Activated T-cell treated with anti-CD3 and anti-CD28 coated beads, Interleukin-2, amount 50 U/mL, for 72 hours (primary cell): ENCODE measurements at regions not wholly inside any gene's neighbourhood (a gene's known extent, or its start where the extent isn't known, plus 50 kb on each side); places are given as distances from the start of the nearest gene placed in this dataset.

ENCODE experiments used
- ATAC-seq, 2 donors: fragments of 150-1000 bp; cut with Tn5 transposase; replicated peaks in 1 of 2; 2 replicates each; pipeline ENCODE4 v1.10.0; 2021; ENCODE audit warnings: moderate library complexity in 2 of 2, mild to moderate bottlenecking in 1 of 2
- DNase-seq, 2 donors: peaks; one replicate each; pipeline ENCODE4 v3.0.0; 2021 to 2022; ENCODE audit warnings: mixed read lengths in 1 of 2
- H3K27ac Mint-ChIP-seq: one replicate; pipeline ENCODE4 v1.8.0; 2022; ENCODE audit warnings: mild to moderate bottlenecking, moderate library complexity, mixed read lengths
- H3K27me3 Mint-ChIP-seq: one replicate; pipeline ENCODE4 v1.8.0; 2022; ENCODE audit warnings: low read depth, mixed read lengths
- H3K36me3 Mint-ChIP-seq, 2 donors: one replicate each; pipeline ENCODE4 v1.8.0; 2022; ENCODE audit warnings: mixed read lengths in 2 of 2, mild to moderate bottlenecking in 1 of 2; ENCODE audit not compliant: insufficient read depth in 2 of 2
- H3K4me1 Mint-ChIP-seq: one replicate; pipeline ENCODE4 v1.8.0; 2022; ENCODE audit warnings: low read depth, mixed read lengths
- H3K4me3 Mint-ChIP-seq, 2 donors: one replicate each; pipeline ENCODE4 v1.8.0; 2022; ENCODE audit warnings: mild to moderate bottlenecking in 2 of 2, mixed read lengths in 2 of 2, moderate library complexity in 2 of 2
- H3K9me3 Mint-ChIP-seq, 2 donors: one replicate each; pipeline ENCODE4 v1.8.0; 2022; ENCODE audit warnings: mixed read lengths in 2 of 2

DNA sequence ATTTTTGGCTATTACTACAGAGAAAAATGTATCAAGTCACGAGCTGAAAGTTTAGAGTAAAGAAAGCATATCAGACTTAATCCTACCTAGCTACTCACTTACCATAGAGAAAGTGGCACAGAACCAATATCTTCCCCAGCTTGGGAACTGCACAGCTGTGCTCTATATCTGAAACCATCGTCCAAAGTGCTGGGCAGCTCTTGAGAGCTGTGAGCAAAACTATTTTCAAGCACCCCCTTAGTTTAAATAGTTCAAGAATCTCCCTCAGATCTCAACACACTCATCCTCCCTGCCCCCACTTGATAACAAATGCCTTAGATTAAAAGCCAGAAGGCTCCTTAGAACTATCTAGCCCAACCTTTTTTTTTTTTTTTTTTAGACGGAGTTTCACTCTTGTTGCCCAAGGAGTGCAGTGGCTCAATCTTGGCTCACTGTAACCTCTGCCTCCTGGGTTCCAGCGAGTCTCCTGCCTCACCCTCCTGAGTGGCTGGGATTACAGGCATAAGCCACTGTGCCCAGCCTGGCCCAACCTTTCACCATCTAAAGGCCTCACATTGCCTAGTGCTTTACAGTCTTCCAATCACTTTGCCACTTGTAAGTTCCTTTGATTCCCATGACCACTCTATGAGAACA, 94.2 kb upstream of the APC start:
- Mint-ChIP-seq H3K4me1 (no peaks in the 10 kb centered on the region), H3K4me3 (no peak overlapping the region), H3K27ac (no peak overlapping the region), H3K36me3 (no peaks in the 10 kb centered on the region), H3K9me3 (no peaks in the 10 kb centered on the region), H3K27me3 (no peaks in the 10 kb centered on the region)
- ATAC-seq (no peak), DNase-seq (no peak)

DNA sequence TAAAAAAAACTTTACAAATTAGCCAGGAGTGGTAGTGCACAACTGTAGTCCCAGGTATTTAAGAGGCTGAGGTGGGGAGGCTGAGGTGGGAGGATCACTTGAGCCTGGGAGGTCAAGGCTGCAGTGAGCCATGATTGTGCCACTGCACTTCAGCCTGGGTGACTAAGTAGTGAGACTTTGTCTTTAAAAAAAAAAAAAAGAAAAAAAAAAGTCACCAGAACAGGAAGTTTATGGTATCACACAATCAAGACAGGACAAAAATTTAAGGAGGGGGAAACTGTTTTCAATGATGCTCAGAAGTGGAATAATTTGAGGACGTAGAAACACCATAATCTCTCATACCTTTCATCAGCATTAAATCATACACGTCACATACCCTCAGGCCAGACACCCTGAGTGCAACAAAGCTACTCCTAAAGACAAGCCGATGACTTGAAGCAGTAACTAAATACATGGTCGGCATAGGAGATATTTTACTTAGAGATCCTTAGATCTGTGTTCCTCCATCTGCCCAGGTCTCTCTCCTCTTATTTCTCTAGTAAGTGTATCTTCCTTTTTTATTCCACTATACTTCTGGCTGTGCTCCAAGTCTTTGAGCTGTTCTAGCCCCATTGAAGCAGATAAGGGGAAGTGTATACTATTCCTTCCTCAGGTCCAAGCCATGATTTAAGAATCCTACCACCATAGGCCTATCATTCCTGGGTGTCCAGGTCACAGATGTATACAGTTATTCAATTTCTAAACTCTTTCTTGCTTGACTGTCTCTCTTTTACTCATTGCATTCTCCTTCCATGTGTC, 91.3 kb upstream of the APC start:
- Mint-ChIP-seq H3K9me3 (no peaks in the 10 kb centered on the region), H3K4me1 (no peaks in the 10 kb centered on the region), H3K27ac (no peak overlapping the region), H3K27me3 (peaks cover 7% of the 10 kb centered on the region), H3K36me3 (no peaks in the 10 kb centered on the region), H3K4me3 (no peak overlapping the region)
- DNase-seq (no peak), ATAC-seq (no peak)

DNA sequence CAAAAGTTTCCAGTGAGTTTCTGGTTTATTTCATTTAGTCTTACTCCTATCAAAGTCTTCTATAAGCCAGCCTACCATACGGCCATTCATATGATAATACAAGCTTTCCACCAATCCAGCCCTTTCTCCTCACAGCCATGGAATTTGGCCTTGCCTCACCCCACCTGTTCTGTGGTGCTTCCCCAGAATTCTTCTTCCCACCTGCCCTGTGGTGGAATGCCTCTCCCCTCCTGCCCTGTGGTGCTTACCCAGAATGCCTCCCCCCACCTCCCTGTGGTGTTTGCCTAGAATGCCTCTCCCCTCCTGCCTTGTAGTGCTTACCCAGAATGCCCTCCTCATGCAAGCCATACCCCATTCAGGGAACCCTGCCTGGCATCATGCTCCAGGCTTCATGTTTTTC, 90.3 kb upstream of the APC start:
- Mint-ChIP-seq H3K4me1 (no peaks in the 10 kb centered on the region), H3K4me3 (no peak overlapping the region), H3K9me3 (no peaks in the 10 kb centered on the region), H3K36me3 (no peaks in the 10 kb centered on the region), H3K27ac (no peak overlapping the region), H3K27me3 (peaks cover 7% of the 10 kb centered on the region)
- ATAC-seq (no peak), DNase-seq (no peak)

DNA sequence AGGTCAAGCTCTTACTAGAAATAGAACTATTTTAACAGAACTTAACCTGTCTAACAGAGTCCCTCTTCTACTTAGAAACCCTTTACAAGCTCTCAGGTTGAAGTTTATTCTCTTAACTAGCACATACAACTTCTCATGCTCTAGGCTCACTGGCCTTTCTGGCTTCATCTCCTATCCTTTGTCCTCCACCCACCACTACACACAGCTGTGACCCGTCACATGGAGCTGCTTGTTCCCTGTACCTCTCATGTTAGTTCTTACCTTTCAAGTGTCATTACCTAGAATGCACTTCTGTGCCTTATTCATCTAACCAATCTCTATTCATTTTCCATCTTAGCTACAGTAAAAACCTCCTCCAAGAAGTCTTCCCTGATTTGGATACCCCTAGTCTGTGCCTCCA, 89.4 kb upstream of the APC start:
- Mint-ChIP-seq H3K4me1 (no peaks in the 10 kb centered on the region), H3K36me3 (no peaks in the 10 kb centered on the region), H3K4me3 (no peak overlapping the region), H3K27me3 (peaks cover 7% of the 10 kb centered on the region), H3K27ac (no peak overlapping the region), H3K9me3 (no peaks in the 10 kb centered on the region)
- DNase-seq (no peak), ATAC-seq (no peak)

DNA sequence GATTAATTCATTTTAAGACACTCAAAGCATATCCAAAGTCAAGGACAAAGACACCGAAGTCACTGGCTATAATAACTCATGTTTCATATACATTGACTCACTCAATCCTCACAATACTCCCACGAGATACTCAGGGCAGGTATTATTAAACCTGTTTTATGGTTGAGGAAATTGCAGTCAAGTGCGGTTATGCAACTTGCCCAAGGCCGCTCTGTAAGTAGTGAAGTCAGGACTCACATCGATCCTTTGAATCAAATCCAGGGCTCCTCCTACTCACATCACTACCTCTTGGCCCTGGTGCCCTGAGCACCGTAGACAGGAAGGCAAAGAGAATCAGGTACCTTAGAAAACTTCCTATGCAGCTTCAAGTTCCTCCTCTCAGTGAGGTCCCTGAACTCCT, 87.8 kb upstream of the APC start:
- ATAC-seq: no peak
- Mint-ChIP-seq H3K27me3 (peaks cover 7% of the 10 kb centered on the region), H3K9me3 (no peaks in the 10 kb centered on the region), H3K4me1 (no peaks in the 10 kb centered on the region), H3K27ac (no peak overlapping the region), H3K4me3 (no peak overlapping the region), H3K36me3 (no peaks in the 10 kb centered on the region)
- no peak for DNase-seq

DNA sequence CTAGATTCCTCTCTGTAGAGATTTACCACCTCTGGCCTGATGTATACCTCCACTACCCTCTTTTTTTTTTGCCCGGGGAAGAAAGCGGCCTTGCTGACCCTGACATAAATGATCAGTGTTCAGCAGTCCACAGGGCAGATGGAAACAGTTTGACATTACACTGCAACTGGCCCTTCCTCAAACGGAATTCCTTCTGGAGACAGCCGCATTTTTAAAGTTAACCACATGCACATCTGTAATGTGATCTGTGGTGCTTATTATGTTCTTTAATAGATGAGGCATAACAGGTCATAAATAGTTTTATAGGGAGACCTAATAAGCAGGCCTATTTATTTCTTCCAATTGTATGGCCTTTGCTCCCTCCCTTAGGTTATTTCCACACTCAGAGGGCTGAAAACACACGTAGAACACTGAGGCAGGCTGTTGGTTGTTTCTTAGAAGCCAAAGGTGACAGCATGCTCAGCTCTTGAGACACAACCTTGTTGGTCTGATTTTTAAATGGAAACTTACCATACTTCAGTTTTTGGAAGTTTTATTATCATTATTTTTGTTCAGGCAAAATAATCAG, 84.0 kb upstream of the APC start:
- no peaks in the 10 kb centered on the region for H3K36me3 Mint-ChIP-seq
- H3K27ac Mint-ChIP-seq: no peak overlapping the region
- H3K9me3 Mint-ChIP-seq: no peaks in the 10 kb centered on the region
- DNase-seq (no peak), ATAC-seq (no peak)
- peaks cover 7% of the 10 kb centered on the region for H3K27me3 Mint-ChIP-seq
- no peaks in the 10 kb centered on the region for H3K4me1 Mint-ChIP-seq
- H3K4me3 Mint-ChIP-seq: no peak overlapping the region

DNA sequence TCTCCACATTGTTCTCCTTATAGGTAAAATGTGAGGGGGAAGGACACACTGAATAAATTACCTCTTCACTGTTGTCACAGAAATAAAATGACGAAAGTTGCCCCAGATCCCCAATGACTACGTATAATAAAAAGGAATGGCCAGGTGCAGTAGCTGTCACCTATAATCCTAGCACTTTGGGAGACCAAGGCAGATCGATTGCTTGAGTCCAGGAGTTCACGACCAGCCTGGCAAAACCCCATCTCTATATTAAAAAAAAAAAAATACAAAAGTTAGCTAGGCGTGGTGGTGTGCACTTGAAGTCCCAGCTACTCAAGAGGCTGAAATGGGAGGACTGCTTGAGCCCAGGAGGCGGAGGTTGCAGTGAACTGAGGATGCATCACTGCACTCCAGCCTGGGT, 82.2 kb upstream of the APC start:
- Mint-ChIP-seq H3K4me1 (no peaks in the 10 kb centered on the region), H3K27me3 (peaks cover under 1% of the 10 kb centered on the region), H3K36me3 (no peaks in the 10 kb centered on the region), H3K9me3 (peaks cover 2 to 7% of the 10 kb centered on the region in 2 donors), H3K27ac (no peak overlapping the region), H3K4me3 (no peak overlapping the region)
- ATAC-seq: no peak
- no peak for DNase-seq

DNA sequence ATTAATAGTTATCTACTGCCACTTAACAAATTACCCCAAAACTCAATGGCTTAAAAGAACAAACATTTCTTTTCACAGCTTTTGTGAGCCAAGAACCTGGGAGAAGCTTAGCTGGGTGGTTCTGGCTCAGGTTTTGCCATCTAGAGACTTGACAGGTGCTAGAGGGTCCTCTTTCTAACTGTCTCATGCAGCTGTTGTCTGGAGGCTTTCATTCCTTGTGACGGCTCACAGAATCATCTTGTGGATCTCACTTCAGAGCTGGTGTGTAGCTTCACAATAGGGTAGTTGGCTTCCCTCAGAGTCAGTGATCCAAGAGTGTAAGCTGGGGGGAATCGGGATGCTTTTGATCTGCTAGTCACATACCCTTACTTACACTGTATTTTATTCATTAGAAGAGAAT, 81.2 kb upstream of the APC start:
- no peak for DNase-seq
- Mint-ChIP-seq H3K9me3 (peaks cover 5 to 9% of the 10 kb centered on the region in 2 donors), H3K27ac (no peak overlapping the region), H3K27me3 (no peaks in the 10 kb centered on the region), H3K36me3 (no peaks in the 10 kb centered on the region), H3K4me1 (no peaks in the 10 kb centered on the region), H3K4me3 (no peak overlapping the region)
- no peak for ATAC-seq

DNA sequence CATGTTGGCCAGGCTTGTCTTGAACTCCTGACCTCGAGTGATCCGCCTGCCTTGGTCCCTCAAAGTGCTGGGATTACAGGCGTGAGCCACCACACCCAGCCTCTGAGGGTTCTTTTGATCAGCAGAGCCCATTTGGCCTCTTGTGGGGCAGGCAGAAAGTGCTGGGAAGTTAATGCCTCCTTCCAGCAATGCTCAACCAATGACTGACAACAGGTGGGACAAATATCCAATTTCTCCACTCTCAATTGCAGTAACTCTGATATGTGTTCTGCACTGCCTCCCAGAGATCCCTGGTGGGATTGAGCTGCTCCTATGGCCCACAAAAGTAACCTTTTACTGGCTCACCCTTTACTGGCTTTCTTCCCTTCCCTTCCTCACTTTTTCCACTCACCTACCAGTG, 79.9 kb upstream of the APC start:
- no peak overlapping the region for H3K4me3 Mint-ChIP-seq
- no peak overlapping the region for H3K27ac Mint-ChIP-seq
- H3K27me3 Mint-ChIP-seq: no peaks in the 10 kb centered on the region
- H3K36me3 Mint-ChIP-seq: no peaks in the 10 kb centered on the region
- H3K9me3 Mint-ChIP-seq: peaks cover 5 to 9% of the 10 kb centered on the region in 2 donors
- no peaks in the 10 kb centered on the region for H3K4me1 Mint-ChIP-seq
- DNase-seq: no peak
- ATAC-seq: no peak

DNA sequence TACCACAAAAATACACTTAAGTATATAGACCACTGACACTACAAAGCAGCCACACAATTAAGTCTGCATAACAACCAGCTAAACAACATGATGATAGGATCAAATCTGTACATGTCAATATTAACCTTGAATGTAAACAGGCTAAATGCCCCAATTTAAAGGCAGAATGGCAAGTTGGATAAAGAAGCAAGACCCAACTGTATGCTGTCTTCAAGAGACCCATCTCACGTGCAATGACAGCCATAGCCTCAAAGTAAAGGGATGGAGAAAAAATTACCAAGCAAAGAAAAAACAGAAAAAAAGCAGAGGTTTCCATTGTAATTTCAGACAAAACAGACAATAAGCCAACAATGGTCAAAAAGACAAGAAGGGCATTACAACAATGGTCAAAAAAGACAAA, 77.3 kb upstream of the APC start:
- no peak overlapping the region for H3K4me3 Mint-ChIP-seq
- no peaks in the 10 kb centered on the region for H3K27me3 Mint-ChIP-seq
- no peak overlapping the region for H3K27ac Mint-ChIP-seq
- peaks cover 5 to 9% of the 10 kb centered on the region in 2 donors for H3K9me3 Mint-ChIP-seq
- no peak for ATAC-seq
- no peaks in the 10 kb centered on the region for H3K36me3 Mint-ChIP-seq
- no peaks in the 10 kb centered on the region for H3K4me1 Mint-ChIP-seq
- DNase-seq: no peak

DNA sequence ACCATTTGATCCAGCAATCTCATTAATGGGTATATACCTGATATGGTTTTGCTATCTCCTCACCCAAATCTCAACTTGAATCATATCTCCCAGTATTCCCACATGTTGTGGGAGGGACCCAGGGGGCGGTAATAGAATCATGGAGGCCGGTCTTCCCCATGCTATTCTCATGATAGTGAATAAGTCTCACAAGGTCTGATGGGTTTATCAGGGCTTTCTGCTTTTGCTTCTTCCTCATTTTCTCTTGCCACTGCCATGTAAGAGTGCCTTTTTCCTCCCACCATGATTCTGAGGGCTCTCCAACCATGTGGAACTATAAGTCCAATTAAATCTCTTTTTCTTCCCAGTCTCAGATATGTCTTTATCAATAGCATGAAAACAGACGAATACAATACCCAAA, 74.5 kb upstream of the APC start:
- Mint-ChIP-seq H3K36me3 (no peaks in the 10 kb centered on the region), H3K4me3 (no peak overlapping the region), H3K9me3 (peaks cover 5 to 9% of the 10 kb centered on the region in 2 donors), H3K27me3 (no peaks in the 10 kb centered on the region), H3K4me1 (no peaks in the 10 kb centered on the region), H3K27ac (no peak overlapping the region)
- DNase-seq (no peak), ATAC-seq (no peak)

DNA sequence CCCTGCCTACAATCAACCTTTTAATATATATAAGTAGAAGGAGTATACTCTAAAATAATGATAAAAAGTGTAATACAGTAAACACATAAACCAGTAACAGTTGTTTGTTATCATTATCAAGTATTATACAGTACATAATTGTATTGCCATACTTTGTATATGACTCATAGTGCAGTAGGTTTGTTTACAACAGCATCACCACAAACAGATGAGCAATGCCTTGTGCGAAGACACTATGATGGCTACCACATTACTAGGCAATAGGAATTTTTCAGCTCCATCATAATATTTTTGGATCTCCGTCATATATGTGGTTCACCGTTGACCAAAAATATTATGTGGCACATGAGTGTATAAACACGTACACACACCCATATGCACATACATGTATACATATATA, 69.7 kb upstream of the APC start:
- H3K4me3 Mint-ChIP-seq: no peak overlapping the region
- H3K36me3 Mint-ChIP-seq: no peaks in the 10 kb centered on the region
- H3K9me3 Mint-ChIP-seq: no peaks in the 10 kb centered on the region
- ATAC-seq (no peak), DNase-seq (no peak)
- no peaks in the 10 kb centered on the region for H3K4me1 Mint-ChIP-seq
- H3K27ac Mint-ChIP-seq: no peak overlapping the region
- H3K27me3 Mint-ChIP-seq: no peaks in the 10 kb centered on the region

DNA sequence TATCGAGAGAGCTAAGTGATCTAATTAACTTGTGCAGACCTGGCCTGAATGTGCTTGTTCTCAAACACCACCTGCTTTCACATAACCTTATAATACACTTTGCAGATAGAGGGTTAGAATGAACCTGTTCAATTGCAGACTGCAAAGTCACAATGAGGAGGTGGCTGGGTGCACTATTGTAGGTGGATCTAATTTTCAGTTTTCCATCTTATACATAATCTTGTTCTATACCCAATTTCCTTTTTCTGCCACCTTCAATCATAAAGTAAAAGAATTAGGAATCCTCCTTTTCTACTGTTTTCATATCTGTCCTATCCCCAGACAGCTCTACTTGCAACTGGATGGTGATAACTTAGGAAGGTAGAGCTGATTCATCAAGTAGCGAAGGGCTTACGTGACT, 68.8 kb upstream of the APC start:
- no peaks in the 10 kb centered on the region for H3K27me3 Mint-ChIP-seq
- no peak for DNase-seq
- H3K4me3 Mint-ChIP-seq: no peak overlapping the region
- H3K9me3 Mint-ChIP-seq: no peaks in the 10 kb centered on the region
- no peaks in the 10 kb centered on the region for H3K36me3 Mint-ChIP-seq
- no peak overlapping the region for H3K27ac Mint-ChIP-seq
- no peak for ATAC-seq
- no peaks in the 10 kb centered on the region for H3K4me1 Mint-ChIP-seq
